AG04449 (cell line): ENCODE measurements at regions not wholly inside any gene's neighbourhood (a gene's known extent, or its start where the extent isn't known, plus 50 kb on each side); places are given as distances from the start of the nearest gene placed in this dataset.

Experiments
- CTCF ChIA-PET: fragments of 350-600 bp; formaldehyde crosslinking; extraction: SDS; loops from one replicate; lab custom pipeline; 2021; ENCODE audit warnings: antibody characterized with exemption; lab: Yijun Ruan, JAX
- POLR2A ChIA-PET: fragments of 400-600, 350-600 bp; formaldehyde crosslinking; extraction: SDS; loops from one replicate; lab custom pipeline; 2020; ENCODE audit warnings: antibody characterized with exemption, inconsistent platforms; lab: Yijun Ruan, JAX
- DNase-seq: peaks from one replicate; pipeline ENCODE4 v3.0.0-alpha.2; 2010; ENCODE audit warnings: low read depth, low spot score
- H3K4me3 ChIP-seq: 2 replicates; pipeline ENCODE4 v1.5.1; 2011; ENCODE audit warnings: low read depth, mild to moderate bottlenecking, control low read depth, low read length
- TF ChIP-seq, protein P1 (sequence below): IDR thresholded peaks from one replicate; pipeline ENCODE4 v1.5.1; 2011; ENCODE audit warnings: mild to moderate bottlenecking, moderate library complexity, low read length, control low read depth, inconsistent platforms; ENCODE audit not compliant: insufficient read depth; ENCODE audit errors: missing control alignments

DNA sequence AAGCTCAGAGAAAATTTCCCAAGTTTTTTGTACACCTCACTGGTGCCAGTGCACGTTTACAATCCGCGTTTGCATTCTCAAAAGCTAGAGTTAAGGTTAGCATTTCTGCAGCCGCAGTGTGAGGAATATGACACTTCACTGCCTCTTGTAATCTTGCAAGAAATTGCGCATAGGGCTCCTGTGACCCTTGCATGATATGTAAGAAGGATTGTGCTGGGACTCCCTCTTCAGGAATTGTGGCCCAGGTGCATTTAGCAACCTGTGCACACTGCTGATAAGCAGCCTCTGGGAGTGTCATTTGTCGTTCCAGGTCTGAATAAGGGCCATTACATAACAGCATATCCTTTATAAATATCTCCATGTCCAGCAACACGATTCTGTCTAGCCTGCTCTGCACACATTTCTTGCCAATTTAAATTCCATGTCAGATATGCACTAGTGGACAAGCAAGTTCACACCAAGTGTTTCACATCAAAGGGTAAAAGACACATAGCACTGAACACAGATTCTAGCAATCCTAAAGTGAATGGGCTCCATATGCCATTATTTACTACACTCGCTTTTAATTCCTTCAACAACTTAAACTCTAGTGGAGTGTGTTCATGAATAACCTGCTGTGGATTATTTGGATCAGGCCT is 69.2 kb upstream of the INCENP start:
- TF ChIP-seq, protein P1, sequence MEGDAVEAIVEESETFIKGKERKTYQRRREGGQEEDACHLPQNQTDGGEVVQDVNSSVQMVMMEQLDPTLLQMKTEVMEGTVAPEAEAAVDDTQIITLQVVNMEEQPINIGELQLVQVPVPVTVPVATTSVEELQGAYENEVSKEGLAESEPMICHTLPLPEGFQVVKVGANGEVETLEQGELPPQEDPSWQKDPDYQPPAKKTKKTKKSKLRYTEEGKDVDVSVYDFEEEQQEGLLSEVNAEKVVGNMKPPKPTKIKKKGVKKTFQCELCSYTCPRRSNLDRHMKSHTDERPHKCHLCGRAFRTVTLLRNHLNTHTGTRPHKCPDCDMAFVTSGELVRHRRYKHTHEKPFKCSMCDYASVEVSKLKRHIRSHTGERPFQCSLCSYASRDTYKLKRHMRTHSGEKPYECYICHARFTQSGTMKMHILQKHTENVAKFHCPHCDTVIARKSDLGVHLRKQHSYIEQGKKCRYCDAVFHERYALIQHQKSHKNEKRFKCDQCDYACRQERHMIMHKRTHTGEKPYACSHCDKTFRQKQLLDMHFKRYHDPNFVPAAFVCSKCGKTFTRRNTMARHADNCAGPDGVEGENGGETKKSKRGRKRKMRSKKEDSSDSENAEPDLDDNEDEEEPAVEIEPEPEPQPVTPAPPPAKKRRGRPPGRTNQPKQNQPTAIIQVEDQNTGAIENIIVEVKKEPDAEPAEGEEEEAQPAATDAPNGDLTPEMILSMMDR, result peak; percentile 17
- CTCF ChIA-PET, result interaction anchor here (0.6 to 4.0 kb wide), 3 partner anchors 27 to 191 kb away, joined by 4 to 16 read pairs (median 5); no protein-coding TSS in a partner anchor
- H3K4me3 ChIP-seq, result no peak overlapping the region
- POLR2A ChIA-PET, result no interaction called here
- no peak for DNase-seq

DNA sequence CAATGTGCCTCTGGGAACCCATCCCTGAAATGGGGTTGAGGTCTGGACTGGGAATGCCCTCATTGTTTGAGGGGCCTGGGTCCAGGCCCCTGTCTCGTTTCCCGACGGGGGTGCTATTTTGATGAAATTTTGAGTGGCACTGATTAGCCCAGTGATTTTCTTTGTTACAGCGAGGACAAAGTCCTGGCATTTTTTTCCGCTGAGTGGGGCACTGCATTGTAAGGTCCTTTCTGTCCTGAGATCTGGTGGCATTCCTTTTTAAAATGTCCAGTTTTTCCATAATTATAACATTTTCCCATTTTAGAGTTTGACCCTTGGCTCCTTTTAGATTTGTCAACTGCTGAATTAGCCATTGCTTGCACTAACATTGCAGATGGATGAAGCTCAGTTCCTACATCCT is 69.7 kb upstream of the INCENP start:
- TF ChIP-seq, protein P1, result no peak
- no peak overlapping the region for H3K4me3 ChIP-seq
- no peak for DNase-seq
- CTCF ChIA-PET, result interaction anchor here (1.5 to 4.0 kb wide), 2 partner anchors 27 to 155 kb away, joined by 5 to 16 read pairs; no protein-coding TSS in a partner anchor
- POLR2A ChIA-PET, result no interaction called here

DNA sequence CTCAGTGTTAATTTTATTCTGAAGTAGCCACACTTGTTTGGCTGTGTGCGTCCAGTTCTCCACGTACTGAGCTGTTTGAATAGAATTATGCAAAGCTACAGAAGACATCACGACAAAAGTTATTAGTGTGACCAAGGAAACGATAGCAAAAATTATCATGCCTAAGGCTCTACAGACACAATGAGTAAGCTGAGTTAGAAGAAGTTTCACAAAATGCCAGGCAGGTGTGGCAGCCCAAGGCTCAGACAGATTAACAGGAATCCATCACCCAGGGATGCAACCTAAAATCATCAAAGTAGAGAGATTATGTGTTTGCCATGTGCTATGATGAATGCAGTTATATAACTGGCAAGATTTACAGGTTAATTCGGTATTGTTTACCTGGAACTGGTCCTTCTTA is 73.1 kb upstream of the INCENP start:
- CTCF ChIA-PET, result interaction anchor here (4.1 kb wide), 1 partner anchor 58 kb away, joined by 14 read pairs; no protein-coding TSS in a partner anchor
- DNase-seq, result no peak
- POLR2A ChIA-PET, result no interaction called here
- H3K4me3 ChIP-seq, result no peak overlapping the region
- TF ChIP-seq, protein P1, result no peak

DNA sequence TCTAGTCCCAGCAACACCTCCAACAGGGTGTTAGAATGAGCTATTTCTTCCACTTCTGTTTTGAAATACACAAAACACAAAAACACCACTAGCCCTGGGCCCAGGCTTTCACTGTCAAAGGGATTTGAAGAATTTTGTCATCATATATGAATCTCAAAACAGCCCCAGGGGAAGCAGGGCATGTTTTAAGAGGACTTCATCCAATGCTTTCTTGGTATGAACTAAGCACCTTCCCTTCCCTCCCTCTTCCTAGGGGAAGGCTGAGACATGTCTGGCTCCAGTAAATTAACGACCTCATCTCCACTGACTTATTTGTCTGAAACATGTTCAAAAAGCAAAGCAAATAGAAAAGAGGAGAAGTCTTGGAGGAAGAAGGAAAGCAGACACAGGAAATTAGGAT is 75.7 kb upstream of the INCENP start:
- DNase-seq, result no peak
- no peak overlapping the region for H3K4me3 ChIP-seq
- POLR2A ChIA-PET, result no interaction called here
- TF ChIP-seq, protein P1, result no peak
- CTCF ChIA-PET, result interaction anchor here (4.1 kb wide), 1 partner anchor 60 kb away, joined by 14 read pairs; no protein-coding TSS in a partner anchor

DNA sequence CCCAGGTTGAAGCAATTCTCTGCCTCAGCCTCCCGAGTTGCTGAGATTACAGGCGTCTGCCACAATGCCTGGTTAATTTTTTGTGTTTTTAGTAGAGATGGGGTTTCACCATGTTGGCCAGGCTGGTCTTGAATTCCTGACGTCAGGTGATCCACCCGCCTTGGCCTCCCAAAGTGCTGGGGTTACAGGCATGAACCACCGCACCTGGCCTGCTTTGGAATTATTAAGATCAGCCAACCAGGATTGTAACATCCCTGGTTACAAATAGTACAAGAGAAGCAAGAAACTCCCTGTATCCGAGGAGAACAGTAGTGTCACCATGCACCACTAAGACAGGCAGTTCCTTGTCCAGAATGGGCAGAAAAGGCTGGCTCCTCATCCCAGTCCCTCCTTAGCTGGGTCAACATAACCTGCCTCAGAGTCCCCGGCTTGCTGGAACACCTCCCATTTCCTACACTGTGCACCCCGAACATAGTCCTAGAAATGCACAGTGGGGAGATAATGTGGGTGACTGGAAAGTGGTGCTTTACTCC is 77.2 kb upstream of the INCENP start:
- POLR2A ChIA-PET, result no interaction called here
- DNase-seq, result no peak
- no peak overlapping the region for H3K4me3 ChIP-seq
- CTCF ChIA-PET, result interaction anchor here (0.8 kb wide), 1 partner anchor 8 kb away, joined by 3 read pairs; no protein-coding TSS in a partner anchor
- TF ChIP-seq, protein P1, result no peak

DNA sequence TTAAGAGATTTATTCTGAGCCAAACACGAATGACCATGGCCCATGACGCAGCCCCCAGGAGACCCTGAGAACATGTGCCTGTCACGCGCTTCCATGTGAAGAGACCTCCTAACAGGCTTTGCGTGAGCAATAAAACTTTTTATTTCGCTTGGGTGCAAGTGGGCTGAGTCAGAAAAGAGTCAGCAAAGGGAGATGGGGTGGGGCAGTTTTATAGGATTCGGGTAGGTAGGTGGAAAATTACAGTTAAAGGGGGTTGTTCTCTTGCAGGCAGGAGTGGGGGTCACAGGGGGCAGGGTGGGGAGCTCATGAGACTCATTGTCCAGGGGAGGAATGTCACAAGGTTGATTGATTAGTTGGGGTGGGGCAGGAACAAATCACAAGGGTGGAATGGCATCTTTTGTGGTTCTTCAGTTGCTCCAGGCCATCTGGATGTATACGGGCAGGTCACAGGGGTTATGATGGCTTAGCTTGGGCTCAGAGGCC is 77.2 kb upstream of the FTH1 start:
- CTCF ChIA-PET, result interaction anchor here (0.6 to 1.4 kb wide), 2 partner anchors 37 to 77 kb away, joined by 3 read pairs; partner anchors contain the start of gene FTH1
- DNase-seq, result no peak

More for the DNA sequence above, 77.2 kb upstream of the FTH1 start:
- H3K4me3 ChIP-seq, result no peak overlapping the region
- TF ChIP-seq, protein P1, result no peak
- POLR2A ChIA-PET, result no interaction called here
